ENCODE measurements at regions not wholly inside any gene's neighbourhood (a gene's known extent, or its start where the extent isn't known, plus 50 kb on each side); places are given as distances from the start of the nearest gene placed in this dataset.
"Not testable (repeated sequence)": the region's sequence is repeated elsewhere in the genome, so short reads cannot be mapped to it uniquely, and the experiment has no call there.

GRCh38 chr7:46756256-46756655 is 825.7 kb downstream of the TNS3 start:
- TF ChIP-seq CTCF (IDR thresholded peaks at IDR 0.05; ENCODE audit: unreplicated experiment in 3 of 3) = no peak
- H3K4me1 Mint-ChIP-seq = peaks cover 27% of the 10 kb centered on the region
- no peaks in the 10 kb centered on the region for H3K9me3 Mint-ChIP-seq
- no peak overlapping the region for H3K4me3 Mint-ChIP-seq
- no peak overlapping the region for H3K27ac Mint-ChIP-seq
- no peaks in the 10 kb centered on the region for H3K36me3 Mint-ChIP-seq (ENCODE audit: low read depth)
- no peaks in the 10 kb centered on the region for H3K27me3 Mint-ChIP-seq (ENCODE audit: low read depth)

- H3K27me3 Mint-ChIP-seq (ENCODE audit: low read depth) = no peaks in the 10 kb centered on the region
- H3K4me1 Mint-ChIP-seq = peaks cover 34% of the 10 kb centered on the region
- TF ChIP-seq CTCF (IDR thresholded peaks at IDR 0.05; ENCODE audit: unreplicated experiment in 3 of 3) = no peak
- H3K9me3 Mint-ChIP-seq = no peaks in the 10 kb centered on the region
- H3K36me3 Mint-ChIP-seq (ENCODE audit: low read depth) = no peaks in the 10 kb centered on the region
- H3K4me3 Mint-ChIP-seq = no peak overlapping the region
- no peak overlapping the region for H3K27ac Mint-ChIP-seq
Measured at GRCh38 chr7:46755120-46756034, 826.5 kb downstream of the TNS3 start.

- H3K27me3 Mint-ChIP-seq (ENCODE audit: low read depth) = no peaks in the 10 kb centered on the region
- no peaks in the 10 kb centered on the region for H3K36me3 Mint-ChIP-seq (ENCODE audit: low read depth)
- TF ChIP-seq CTCF (IDR thresholded peaks at IDR 0.05; ENCODE audit: unreplicated experiment in 3 of 3) = no peak
- no peaks in the 10 kb centered on the region for H3K9me3 Mint-ChIP-seq
- no peak overlapping the region for H3K4me3 Mint-ChIP-seq
- peaks cover 37% of the 10 kb centered on the region for H3K4me1 Mint-ChIP-seq
- peak overlapping the region; percentile 5 to 58 (median 39) for H3K27ac Mint-ChIP-seq
Measured at GRCh38 chr7:46754140-46754720, 827.7 kb downstream of the TNS3 start.

GRCh38 chr7:46753662-46754061 is 828.2 kb downstream of the TNS3 start:
- H3K4me1 Mint-ChIP-seq = peaks cover 42% of the 10 kb centered on the region
- peak overlapping the region; percentile 5 to 58 (median 39) for H3K27ac Mint-ChIP-seq
- TF ChIP-seq CTCF (IDR thresholded peaks at IDR 0.05; ENCODE audit: unreplicated experiment in 3 of 3) = no peak

GRCh38 chr7:46752881-46753366 is 829.0 kb downstream of the TNS3 start:
- no peak overlapping the region for H3K4me3 Mint-ChIP-seq
- H3K4me1 Mint-ChIP-seq = peaks cover 49% of the 10 kb centered on the region
- peak overlapping the region in 2 of 3 experiments; percentile 15 to 43 for H3K27ac Mint-ChIP-seq
- no peaks in the 10 kb centered on the region for H3K9me3 Mint-ChIP-seq
- no peaks in the 10 kb centered on the region for H3K27me3 Mint-ChIP-seq (ENCODE audit: low read depth)
- TF ChIP-seq CTCF (IDR thresholded peaks at IDR 0.05; ENCODE audit: unreplicated experiment in 3 of 3) = no peak
- no peaks in the 10 kb centered on the region for H3K36me3 Mint-ChIP-seq (ENCODE audit: low read depth)

More at GRCh38 chr7:46753662-46754061, 828.2 kb downstream of the TNS3 start:
- Mint-ChIP-seq H3K36me3 (ENCODE audit: low read depth) (no peaks in the 10 kb centered on the region), H3K9me3 (no peaks in the 10 kb centered on the region), H3K4me3 (no peak overlapping the region), H3K27me3 (ENCODE audit: low read depth) (no peaks in the 10 kb centered on the region)

- Mint-ChIP-seq H3K4me1 (peaks cover 49% of the 10 kb centered on the region), H3K27ac (peak overlapping the region in 2 of 3 experiments; percentile 2 to 82)
- H3K36me3 Mint-ChIP-seq (ENCODE audit: low read depth); H3K4me3 Mint-ChIP-seq; H3K27me3 Mint-ChIP-seq (ENCODE audit: low read depth); H3K9me3 Mint-ChIP-seq: not testable (repeated sequence)
Measured at GRCh38 chr7:46751927-46752723, 829.8 kb downstream of the TNS3 start.

All from nephron (organoid).